ENCODE measurements at regions not wholly inside any gene's neighbourhood (a gene's known extent, or its start where the extent isn't known, plus 50 kb on each side); places are given as distances from the start of the nearest gene placed in this dataset.
"Not testable (repeated sequence)": the region's sequence is repeated elsewhere in the genome, so short reads cannot be mapped to it uniquely, and the experiment has no call there.

GRCh38 chr10:45160271-45160670 is 155.1 kb downstream of the OR13A1 start:
- H3K36me3 ChIP-seq: no peaks in the 10 kb centered on the region
- no peak for DNase-seq (ENCODE audit: low spot score)
- no peak overlapping the region for H3K4me3 ChIP-seq
- TF ChIP-seq POLR2AphosphoS5 (IDR thresholded peaks at IDR 0.05): no peak
- no peak for TF ChIP-seq CTCF (IDR thresholded peaks at IDR 0.05)
- TF ChIP-seq POLR2A (IDR thresholded peaks at IDR 0.05): no peak
- WGBS: 59% methylated on average over 1 of the region's 1 CpG
- no peaks in the 10 kb centered on the region for H3K4me1 ChIP-seq (replicated peaks)
- H3K9me3 ChIP-seq: no peaks in the 10 kb centered on the region
- intact Hi-C loops (cut with DNase I): no loop called here
- no peak overlapping the region for H3K27ac ChIP-seq
- no peaks in the 10 kb centered on the region for H3K27me3 ChIP-seq (replicated peaks; ENCODE audit: insufficient read depth)

GRCh38 chr10:45163315-45163975 is 152.0 kb downstream of the OR13A1 start:
- no peak for TF ChIP-seq POLR2AphosphoS5 (IDR thresholded peaks at IDR 0.05)
- no peak for TF ChIP-seq POLR2A (IDR thresholded peaks at IDR 0.05)
- no peak for TF ChIP-seq CTCF (IDR thresholded peaks at IDR 0.05)
- intact Hi-C loops (cut with DNase I): no loop called here

GRCh38 chr10:45175520-45176118 is 139.8 kb downstream of the OR13A1 start:
- intact Hi-C loops (cut with DNase I); H3K4me3 ChIP-seq; DNase-seq (ENCODE audit: low spot score); H3K27ac ChIP-seq; H3K9me3 ChIP-seq; H3K36me3 ChIP-seq; H3K27me3 ChIP-seq (replicated peaks; ENCODE audit: insufficient read depth); H3K4me1 ChIP-seq (replicated peaks): not testable (repeated sequence)
- 32% methylated on average over 8 of the region's 8 CpGs for WGBS

More at GRCh38 chr10:45163315-45163975, 152.0 kb downstream of the OR13A1 start:
- H3K9me3 ChIP-seq: no peaks in the 10 kb centered on the region
- no peaks in the 10 kb centered on the region for H3K27me3 ChIP-seq (replicated peaks; ENCODE audit: insufficient read depth)
- WGBS: 76% methylated on average over 3 of the region's 3 CpGs
- no peak overlapping the region for H3K27ac ChIP-seq
- H3K4me3 ChIP-seq: no peak overlapping the region
- H3K36me3 ChIP-seq: no peaks in the 10 kb centered on the region
- no peaks in the 10 kb centered on the region for H3K4me1 ChIP-seq (replicated peaks)
- DNase-seq (ENCODE audit: low spot score): no peak

GRCh38 chr10:45179691-45180090 is 135.7 kb downstream of the OR13A1 start:
- DNase-seq (ENCODE audit: low spot score): no peak
- Histone ChIP-seq H3K4me1 (replicated peaks) (no peaks in the 10 kb centered on the region), H3K9me3 (no peaks in the 10 kb centered on the region), H3K27ac (no peak overlapping the region), H3K36me3 (no peaks in the 10 kb centered on the region), H3K4me3 (no peak overlapping the region), H3K27me3 (replicated peaks; ENCODE audit: insufficient read depth) (no peaks in the 10 kb centered on the region)
- 84% methylated on average over 13 of the region's 13 CpGs for WGBS
- intact Hi-C loops (cut with DNase I): no loop called here
- TF ChIP-seq CTCF (IDR thresholded peaks at IDR 0.05) (no peak), POLR2A (IDR thresholded peaks at IDR 0.05) (no peak), POLR2AphosphoS5 (IDR thresholded peaks at IDR 0.05) (no peak)

GRCh38 chr10:45180507-45180906 is 134.9 kb downstream of the OR13A1 start:
- intact Hi-C loops (cut with DNase I): no loop called here
- Histone ChIP-seq H3K4me3 (no peak overlapping the region), H3K4me1 (replicated peaks) (no peaks in the 10 kb centered on the region), H3K9me3 (no peaks in the 10 kb centered on the region), H3K36me3 (no peaks in the 10 kb centered on the region), H3K27me3 (replicated peaks; ENCODE audit: insufficient read depth) (no peaks in the 10 kb centered on the region), H3K27ac (no peak overlapping the region)
- no peak for DNase-seq (ENCODE audit: low spot score)
- 96% methylated on average over 14 of the region's 14 CpGs for WGBS
- TF ChIP-seq POLR2AphosphoS5 (IDR thresholded peaks at IDR 0.05) (no peak), POLR2A (IDR thresholded peaks at IDR 0.05) (no peak), CTCF (IDR thresholded peaks at IDR 0.05) (no peak)
